Panc1 (cell line): ENCODE measurements at regions not wholly inside any gene's neighbourhood (a gene's known extent, or its start where the extent isn't known, plus 50 kb on each side); places are given as distances from the start of the nearest gene placed in this dataset.
A peak's percentile ranks its signal among the peaks of the same experiment; 100 is the strongest.

Source experiments
- ATAC-seq: fragments of 200-7000 bp; cut with Tn5 transposase; 2 replicates; pipeline ENCODE4 v1.9.1; 2020; ENCODE audit warnings: mild to moderate bottlenecking, moderate library complexity
- BruUV-seq: library from RNA; stranded (reverse); fragments of 400-500 nt; replicated peaks from 2 replicates; lab custom pipeline; 2021; lab: Mats Ljungman, UMichigan
- CTCF ChIA-PET: fragments of 300-600 bp; sonication (Branson Sonifier 250); formaldehyde crosslinking; loops from one replicate; lab custom pipeline; 2022; ENCODE audit warnings: antibody characterized with exemption; lab: Charles Lee
- POLR2A ChIA-PET: fragments of 300-600 bp; sonication (Branson Sonifier 250); formaldehyde crosslinking; loops from one replicate; lab custom pipeline; 2022; ENCODE audit warnings: antibody characterized with exemption; lab: Charles Lee
- DNase-seq: peaks from one replicate; pipeline ENCODE4 v3.0.0-alpha.2; 2010; ENCODE audit warnings: low read depth, low spot score
- H3K27ac ChIP-seq: 2 replicates; pipeline ENCODE4 v1.5.1; 2011; ENCODE audit warnings: mild to moderate bottlenecking, low read length, inconsistent platforms
- H3K27me3 ChIP-seq: fragments of 200-500 bp; sonication (Bioruptor generic); 2 replicates; pipeline ENCODE4 v1.6.0; 2014; ENCODE audit warnings: low read length, inconsistent platforms; ENCODE audit not compliant: control insufficient read depth, insufficient read depth
- H3K36me3 ChIP-seq: fragments of 200-500 bp; sonication (Bioruptor generic); 2 replicates; pipeline ENCODE4 v1.5.1; 2014; ENCODE audit warnings: inconsistent platforms, mild to moderate bottlenecking, low read length, moderate library complexity; ENCODE audit not compliant: control insufficient read depth, insufficient read depth
- H3K4me1 ChIP-seq: 2 replicates; pipeline ENCODE4 v1.5.1; 2011; ENCODE audit warnings: inconsistent platforms, mild to moderate bottlenecking, low read length, moderate library complexity; ENCODE audit not compliant: control insufficient read depth, insufficient read depth
- H3K4me3 ChIP-seq, 2 experiments: 2 replicates each; pipeline ENCODE4 v1.5.1; 2011 to 2012; ENCODE audit warnings: low read depth in 2 of 2, low read length in 2 of 2, mild to moderate bottlenecking in 2 of 2, inconsistent platforms in 1 of 2, moderate library complexity in 1 of 2
- H3K9me3 ChIP-seq: fragments of 200-500 bp; sonication (Bioruptor generic); 2 replicates; pipeline ENCODE4 v1.5.1; 2014; ENCODE audit warnings: low read depth, mild to moderate bottlenecking, inconsistent platforms, low read length, moderate library complexity; ENCODE audit not compliant: control insufficient read depth, insufficient read depth
- POLR2AphosphoS5 ChIP-seq: IDR thresholded peaks from 2 replicates; pipeline ENCODE4 v1.6.1; 2012; ENCODE audit warnings: mild to moderate bottlenecking, low read depth, low read length, moderate library complexity
- SIN3A ChIP-seq: IDR thresholded peaks from 2 replicates; pipeline ENCODE4 v1.6.1; 2012; ENCODE audit warnings: low read depth, mild to moderate bottlenecking, low read length, moderate library complexity, borderline replicate concordance; ENCODE audit not compliant: insufficient read depth
- TCF7L2 ChIP-seq: IDR thresholded peaks from 2 replicates; pipeline ENCODE4 v1.6.1; 2011; ENCODE audit warnings: mild to moderate bottlenecking, low read depth, low read length, inconsistent platforms
- in situ Hi-C: cut with HindIII; loops from 2 replicates; pipeline ENCODE4 v1.10.0; 2016; ENCODE audit warnings: low sequenced_read_pairs, low pct_unique_long_range_greater_than_20kb
- intact Hi-C: fragments of 100-400 bp; cut with micrococcal nuclease; formaldehyde crosslinking; loops from one replicate; pipeline ENCODE4 v1.10.0; 2022; ENCODE audit not compliant: unreplicated experiment
- TF ChIP-seq, protein P1 (sequence below), 2 experiments: IDR thresholded peaks; 2 replicates each; pipeline ENCODE4 v1.6.1; 2011 to 2012; ENCODE audit warnings: low read depth in 2 of 2, control low read depth in 1 of 2, low read length in 1 of 2, mild to moderate bottlenecking in 1 of 2, moderate library complexity in 1 of 2; ENCODE audit not compliant: insufficient read depth in 1 of 2
- TF ChIP-seq, protein P2 (sequence below): fragments of 450-650 bp; IDR thresholded peaks from 2 replicates; pipeline ENCODE4 v1.5.1; 2017; ENCODE audit warnings: mild to moderate bottlenecking

DNA sequence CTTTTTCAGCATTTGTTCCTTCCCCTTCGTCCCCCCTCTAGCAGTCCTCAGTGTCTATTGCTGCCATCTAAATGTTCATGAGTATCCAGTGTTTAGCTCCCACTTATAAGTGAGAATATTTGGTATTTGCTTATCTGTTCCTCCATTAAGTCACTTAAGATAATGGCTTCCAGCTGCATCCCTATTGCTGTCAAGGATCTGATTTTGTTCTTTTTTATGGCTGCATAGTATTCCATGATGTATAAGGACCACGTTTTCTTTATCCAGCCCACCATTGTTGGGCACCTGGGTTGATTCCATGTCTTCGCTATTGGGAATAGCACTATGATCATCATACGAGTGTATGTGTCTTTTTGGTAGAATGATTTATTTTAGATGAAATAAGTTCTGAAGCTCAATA, 166.9 kb upstream of the NCK2 start:
- in situ Hi-C loops (no loop called here), intact Hi-C loops (loop anchor here (10.0 kb wide), 2 partner anchors 167 to 507 kb away; partner anchors contain the start of gene NCK2)
- Histone ChIP-seq H3K9me3 (no peaks in the 10 kb centered on the region), H3K36me3 (no peaks in the 10 kb centered on the region), H3K4me3 (no peak overlapping the region), H3K4me1 (peaks cover 12% of the 10 kb centered on the region), H3K27me3 (no peaks in the 10 kb centered on the region), H3K27ac (no peak overlapping the region)
- no peak for DNase-seq
- POLR2A ChIA-PET: no interaction called here
- CTCF ChIA-PET: interaction anchor here (0.6 to 0.7 kb wide), 3 partner anchors 219 to 503 kb away, joined by 3 to 4 read pairs (median 3); no protein-coding TSS in a partner anchor
- no TSS peak for BruUV-seq
- ATAC-seq: no peak
- no peak for TF ChIP-seq TCF7L2
- TF ChIP-seq POLR2AphosphoS5: no peak
- TF ChIP-seq SIN3A: no peak
- TF ChIP-seq, protein P1, sequence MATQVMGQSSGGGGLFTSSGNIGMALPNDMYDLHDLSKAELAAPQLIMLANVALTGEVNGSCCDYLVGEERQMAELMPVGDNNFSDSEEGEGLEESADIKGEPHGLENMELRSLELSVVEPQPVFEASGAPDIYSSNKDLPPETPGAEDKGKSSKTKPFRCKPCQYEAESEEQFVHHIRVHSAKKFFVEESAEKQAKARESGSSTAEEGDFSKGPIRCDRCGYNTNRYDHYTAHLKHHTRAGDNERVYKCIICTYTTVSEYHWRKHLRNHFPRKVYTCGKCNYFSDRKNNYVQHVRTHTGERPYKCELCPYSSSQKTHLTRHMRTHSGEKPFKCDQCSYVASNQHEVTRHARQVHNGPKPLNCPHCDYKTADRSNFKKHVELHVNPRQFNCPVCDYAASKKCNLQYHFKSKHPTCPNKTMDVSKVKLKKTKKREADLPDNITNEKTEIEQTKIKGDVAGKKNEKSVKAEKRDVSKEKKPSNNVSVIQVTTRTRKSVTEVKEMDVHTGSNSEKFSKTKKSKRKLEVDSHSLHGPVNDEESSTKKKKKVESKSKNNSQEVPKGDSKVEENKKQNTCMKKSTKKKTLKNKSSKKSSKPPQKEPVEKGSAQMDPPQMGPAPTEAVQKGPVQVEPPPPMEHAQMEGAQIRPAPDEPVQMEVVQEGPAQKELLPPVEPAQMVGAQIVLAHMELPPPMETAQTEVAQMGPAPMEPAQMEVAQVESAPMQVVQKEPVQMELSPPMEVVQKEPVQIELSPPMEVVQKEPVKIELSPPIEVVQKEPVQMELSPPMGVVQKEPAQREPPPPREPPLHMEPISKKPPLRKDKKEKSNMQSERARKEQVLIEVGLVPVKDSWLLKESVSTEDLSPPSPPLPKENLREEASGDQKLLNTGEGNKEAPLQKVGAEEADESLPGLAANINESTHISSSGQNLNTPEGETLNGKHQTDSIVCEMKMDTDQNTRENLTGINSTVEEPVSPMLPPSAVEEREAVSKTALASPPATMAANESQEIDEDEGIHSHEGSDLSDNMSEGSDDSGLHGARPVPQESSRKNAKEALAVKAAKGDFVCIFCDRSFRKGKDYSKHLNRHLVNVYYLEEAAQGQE (IDR thresholded peaks at IDR 0.05; ENCODE audit: insufficient read depth in 1 of 2, low read depth in 2 of 2, low read length in 1 of 2): no peak
- TF ChIP-seq, protein P2, sequence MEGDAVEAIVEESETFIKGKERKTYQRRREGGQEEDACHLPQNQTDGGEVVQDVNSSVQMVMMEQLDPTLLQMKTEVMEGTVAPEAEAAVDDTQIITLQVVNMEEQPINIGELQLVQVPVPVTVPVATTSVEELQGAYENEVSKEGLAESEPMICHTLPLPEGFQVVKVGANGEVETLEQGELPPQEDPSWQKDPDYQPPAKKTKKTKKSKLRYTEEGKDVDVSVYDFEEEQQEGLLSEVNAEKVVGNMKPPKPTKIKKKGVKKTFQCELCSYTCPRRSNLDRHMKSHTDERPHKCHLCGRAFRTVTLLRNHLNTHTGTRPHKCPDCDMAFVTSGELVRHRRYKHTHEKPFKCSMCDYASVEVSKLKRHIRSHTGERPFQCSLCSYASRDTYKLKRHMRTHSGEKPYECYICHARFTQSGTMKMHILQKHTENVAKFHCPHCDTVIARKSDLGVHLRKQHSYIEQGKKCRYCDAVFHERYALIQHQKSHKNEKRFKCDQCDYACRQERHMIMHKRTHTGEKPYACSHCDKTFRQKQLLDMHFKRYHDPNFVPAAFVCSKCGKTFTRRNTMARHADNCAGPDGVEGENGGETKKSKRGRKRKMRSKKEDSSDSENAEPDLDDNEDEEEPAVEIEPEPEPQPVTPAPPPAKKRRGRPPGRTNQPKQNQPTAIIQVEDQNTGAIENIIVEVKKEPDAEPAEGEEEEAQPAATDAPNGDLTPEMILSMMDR: no peak

DNA sequence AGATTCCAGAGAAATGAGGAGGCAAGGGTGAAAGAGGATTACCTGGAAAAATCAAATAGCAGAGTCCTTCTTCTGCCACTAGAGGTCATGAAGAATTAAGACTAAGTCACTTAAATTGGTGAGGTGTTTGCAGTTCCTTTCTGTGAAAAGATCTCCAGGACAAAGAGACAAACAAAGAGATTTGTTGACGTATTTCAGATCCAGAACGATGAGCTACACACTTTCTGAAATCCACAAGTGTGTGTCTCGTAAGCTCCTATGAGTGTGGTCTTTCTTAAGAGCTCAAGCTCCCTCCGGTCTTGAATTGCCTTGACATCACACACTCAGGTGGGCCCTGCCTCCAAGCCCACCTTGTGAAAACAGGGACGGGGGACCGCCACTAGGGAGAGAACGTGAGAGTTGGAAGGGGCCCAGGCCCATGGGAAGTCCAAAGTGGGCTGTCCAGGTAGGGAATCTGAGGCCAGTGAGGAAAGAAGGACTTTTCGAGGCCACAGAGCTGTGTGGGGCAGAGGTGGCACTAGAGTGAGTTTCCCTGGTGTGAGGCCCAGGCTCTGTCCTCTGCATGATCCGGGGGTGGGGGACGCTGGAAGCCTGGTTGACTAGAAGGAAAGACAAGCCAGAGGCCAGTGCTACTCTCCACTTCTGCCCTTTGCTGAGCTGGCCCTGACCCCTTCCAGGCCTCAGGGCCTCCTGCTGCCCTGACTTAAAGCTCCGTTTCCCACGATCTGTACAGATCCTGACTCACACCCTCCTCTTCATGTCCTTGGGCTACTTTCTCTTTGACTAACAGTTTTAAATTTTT, 168.1 kb upstream of the NCK2 start:
- no peaks in the 10 kb centered on the region for H3K27me3 ChIP-seq
- in situ Hi-C loops (no loop called here), intact Hi-C loops (loop anchor here (10.0 kb wide), 2 partner anchors 168 to 508 kb away; partner anchors contain the start of gene NCK2)
- no peaks in the 10 kb centered on the region for H3K36me3 ChIP-seq
- peak; percentile 83 for ATAC-seq
- no TSS peak for BruUV-seq
- CTCF ChIA-PET: interaction anchor here (0.7 to 1.0 kb wide), 5 partner anchors 12 to 529 kb away, joined by 3 read pairs; no protein-coding TSS in a partner anchor
- DNase-seq: peak; percentile 32
- POLR2A ChIA-PET: interaction anchor here (0.6 to 0.8 kb wide), 2 partner anchors 74 to 81 kb away, joined by 3 to 5 read pairs; no protein-coding TSS in a partner anchor
- H3K27ac ChIP-seq: peak overlapping the region; percentile 57; the same call in 1 of the 2 replicates
- H3K9me3 ChIP-seq: no peaks in the 10 kb centered on the region
- TF ChIP-seq, protein P2: peak; percentile 81
- TF ChIP-seq, protein P1 (IDR thresholded peaks at IDR 0.05; ENCODE audit: insufficient read depth in 1 of 2, low read depth in 2 of 2, low read length in 1 of 2): no peak
- H3K4me3 ChIP-seq: peak overlapping the region in 1 of 2 experiments; percentile 26; a peak in 2 of 4 replicates
- peaks cover 12% of the 10 kb centered on the region for H3K4me1 ChIP-seq
